ENCODE measurements at regions not wholly inside any gene's neighbourhood (a gene's known extent, or its start where the extent isn't known, plus 50 kb on each side); places are given as distances from the start of the nearest gene placed in this dataset.

GRCh38 chr2:139353874-139354273 is 573.7 kb upstream of the NXPH2 start:
- Histone ChIP-seq H3K27ac (ENCODE audit: low read length in 2 of 2) (no peak overlapping the region), H3K36me3 (replicated peaks in 1 of 2; ENCODE audit: control extremely low read depth in 1 of 2, control insufficient read depth in 1 of 2, extremely low read depth in 1 of 2, insufficient read depth in 2 of 2, low read length in 1 of 2) (no peaks in the 10 kb centered on the region), H3K27me3 (replicated peaks in 1 of 4; ENCODE audit: control extremely low read depth in 1 of 4, control insufficient read depth in 3 of 4, insufficient read depth in 4 of 4, low read length in 3 of 4) (no peaks in the 10 kb centered on the region), H3K4me3 (ENCODE audit: control extremely low read depth in 1 of 5, extremely low read depth in 1 of 5, insufficient read depth in 1 of 5, low read depth in 2 of 5, low read length in 4 of 5) (no peak overlapping the region), H2AFZ (ENCODE audit: insufficient read depth, low read depth, low read length, poor library complexity, severe bottlenecking) (no peak overlapping the region), H3K4me1 (ENCODE audit: control insufficient read depth in 2 of 2, insufficient read depth in 2 of 2, low read length in 2 of 2) (no peaks in the 10 kb centered on the region), H3K79me2 (ENCODE audit: control insufficient read depth, insufficient read depth, low read length) (no peaks in the 10 kb centered on the region), H4K20me1 (ENCODE audit: control insufficient read depth, insufficient read depth, low read length, poor library complexity, severe bottlenecking) (no peaks in the 10 kb centered on the region), H3K4me2 (replicated peaks; ENCODE audit: low read depth, low read length, poor library complexity, severe bottlenecking) (no peak overlapping the region), H3K9ac (ENCODE audit: low read length) (no peak overlapping the region), H3K9me3 (ENCODE audit: control extremely low read depth in 1 of 3, control insufficient read depth in 2 of 3, insufficient read depth in 1 of 3, low read length in 2 of 3) (peaks cover 0 to 8% (median 1%) of the 10 kb centered on the region in 3 donors)
- DNase-seq (no peak), ATAC-seq (ENCODE audit: low read depth) (no peak)
- TF ChIP-seq CTCF (IDR thresholded peaks at IDR 0.05) (no peak), EZH2 (IDR thresholded peaks at IDR 0.05; ENCODE audit: borderline replicate concordance, insufficient read depth, low read depth, low read length, poor library complexity, severe bottlenecking) (no peak)
- no peak overlapping the region for H3K27ac Mint-ChIP-seq
- ChIA-PET POLR2A (no interaction called here), CTCF (no interaction called here)
- no peaks in the 10 kb centered on the region for H3K9me3 Mint-ChIP-seq (ENCODE audit: insufficient read depth)
- 71% methylated on average over 1 of the region's 1 CpG for WGBS (ENCODE audit: insufficient coverage)
- no peaks in the 10 kb centered on the region for H3K4me1 Mint-ChIP-seq
- intact Hi-C loops (cut with micrococcal nuclease): no loop called here
- H3K4me3 Mint-ChIP-seq: no peak overlapping the region
- no peaks in the 10 kb centered on the region for H3K27me3 Mint-ChIP-seq

DNA sequence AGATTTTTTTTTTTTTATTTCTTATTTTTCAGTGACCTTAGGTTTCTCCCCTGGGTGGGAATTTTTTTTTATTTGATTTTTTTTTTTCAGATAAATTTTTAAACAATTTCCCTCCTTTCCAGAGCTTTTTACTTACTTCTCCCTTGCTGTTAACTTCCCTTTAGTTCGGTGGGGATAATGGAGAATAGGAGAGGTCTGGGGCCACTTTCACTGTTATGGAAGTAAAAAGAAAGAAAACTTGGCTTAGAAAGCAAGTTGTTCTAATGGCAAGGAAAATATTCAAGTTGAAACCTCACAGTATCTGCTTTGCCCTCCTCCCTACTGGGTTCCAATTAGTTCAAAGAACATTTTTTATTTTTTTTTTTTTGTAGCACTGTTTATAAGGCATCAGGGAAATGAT is 537.1 kb upstream of the NXPH2 start:
- no peaks in the 10 kb centered on the region for H3K36me3 ChIP-seq (replicated peaks in 1 of 2; ENCODE audit: control extremely low read depth in 1 of 2, control insufficient read depth in 1 of 2, extremely low read depth in 1 of 2, insufficient read depth in 2 of 2, low read length in 1 of 2)
- H2AFZ ChIP-seq (ENCODE audit: insufficient read depth, low read depth, low read length, poor library complexity, severe bottlenecking): no peak overlapping the region
- no peaks in the 10 kb centered on the region for H4K20me1 ChIP-seq (ENCODE audit: control insufficient read depth, insufficient read depth, low read length, poor library complexity, severe bottlenecking)
- no CpG with 5 or more reads among the region's 1 CpG for WGBS (ENCODE audit: insufficient coverage)
- no peaks in the 10 kb centered on the region for H3K27me3 ChIP-seq (replicated peaks in 1 of 4; ENCODE audit: control extremely low read depth in 1 of 4, control insufficient read depth in 3 of 4, insufficient read depth in 4 of 4, low read length in 3 of 4)
- H3K4me1 ChIP-seq (ENCODE audit: control insufficient read depth in 2 of 2, insufficient read depth in 2 of 2, low read length in 2 of 2): no peaks in the 10 kb centered on the region
- POLR2A ChIA-PET: no interaction called here
- H3K27ac ChIP-seq (ENCODE audit: low read length in 2 of 2): no peak overlapping the region
- no peak for ATAC-seq (ENCODE audit: low read depth)
- no peak for TF ChIP-seq EZH2 (IDR thresholded peaks at IDR 0.05; ENCODE audit: borderline replicate concordance, insufficient read depth, low read depth, low read length, poor library complexity, severe bottlenecking)
- TF ChIP-seq CTCF (IDR thresholded peaks at IDR 0.05): no peak
- no peak overlapping the region for H3K9ac ChIP-seq (ENCODE audit: low read length)
- H3K4me3 Mint-ChIP-seq: no peak overlapping the region
- H3K27ac Mint-ChIP-seq: no peak overlapping the region
- CTCF ChIA-PET: no interaction called here
- H3K9me3 Mint-ChIP-seq (ENCODE audit: insufficient read depth): no peaks in the 10 kb centered on the region
- no peaks in the 10 kb centered on the region for H3K9me3 ChIP-seq (ENCODE audit: control extremely low read depth in 1 of 3, control insufficient read depth in 2 of 3, insufficient read depth in 1 of 3, low read length in 2 of 3)
- H3K27me3 Mint-ChIP-seq: no peaks in the 10 kb centered on the region
- H3K4me3 ChIP-seq (ENCODE audit: control extremely low read depth in 1 of 5, extremely low read depth in 1 of 5, insufficient read depth in 1 of 5, low read depth in 2 of 5, low read length in 4 of 5): no peak overlapping the region
- DNase-seq: no peak
- H3K79me2 ChIP-seq (ENCODE audit: control insufficient read depth, insufficient read depth, low read length): no peaks in the 10 kb centered on the region
- H3K4me1 Mint-ChIP-seq: no peaks in the 10 kb centered on the region
- intact Hi-C loops (cut with micrococcal nuclease): no loop called here
- no peak overlapping the region for H3K4me2 ChIP-seq (replicated peaks; ENCODE audit: low read depth, low read length, poor library complexity, severe bottlenecking)

Data from B cell (primary cell).